ENCODE measurements at regions not wholly inside any gene's neighbourhood (a gene's known extent, or its start where the extent isn't known, plus 50 kb on each side); places are given as distances from the start of the nearest gene placed in this dataset.

DNA sequence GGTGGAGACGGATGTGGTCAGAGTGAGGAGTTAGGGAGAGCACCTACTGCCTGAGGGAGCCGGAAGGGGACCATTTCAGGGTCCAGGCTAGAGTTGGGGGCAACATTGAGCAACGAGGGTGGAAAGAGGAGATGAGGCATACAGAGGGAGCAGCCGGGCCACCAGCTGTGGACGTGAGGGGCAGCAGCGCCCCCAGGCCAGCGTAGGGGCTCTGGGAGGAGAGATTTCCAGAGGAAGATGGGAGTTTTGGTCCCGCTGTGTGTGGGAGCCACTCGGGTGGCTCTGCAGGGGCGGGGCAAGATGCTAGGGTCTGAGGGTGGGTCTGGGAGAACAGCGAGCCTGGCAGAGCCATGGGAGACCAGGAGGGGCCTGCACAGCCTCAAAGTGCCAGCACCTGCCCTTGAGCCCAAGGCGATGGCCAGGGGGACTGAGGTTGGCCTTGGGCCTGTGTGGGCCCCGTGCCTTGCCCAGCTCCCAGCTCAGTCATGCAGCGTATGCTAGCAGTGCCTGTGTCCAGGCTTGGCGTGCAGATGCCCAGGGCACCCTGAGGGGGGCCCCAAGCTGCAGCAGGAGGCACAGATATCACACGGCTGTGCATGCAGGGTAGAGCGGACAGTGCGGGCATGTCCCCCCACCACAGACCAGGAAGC, 80.5 kb upstream of the PPP1R26 start:
- H2AFZ ChIP-seq (ENCODE audit: low read length) = no peak overlapping the region
- no peak overlapping the region for H3K4me3 ChIP-seq (ENCODE audit: insufficient read depth, low read length)
- H3K27ac ChIP-seq (ENCODE audit: low read depth, low read length) = no peak overlapping the region
- TF ChIP-seq, protein P1, sequence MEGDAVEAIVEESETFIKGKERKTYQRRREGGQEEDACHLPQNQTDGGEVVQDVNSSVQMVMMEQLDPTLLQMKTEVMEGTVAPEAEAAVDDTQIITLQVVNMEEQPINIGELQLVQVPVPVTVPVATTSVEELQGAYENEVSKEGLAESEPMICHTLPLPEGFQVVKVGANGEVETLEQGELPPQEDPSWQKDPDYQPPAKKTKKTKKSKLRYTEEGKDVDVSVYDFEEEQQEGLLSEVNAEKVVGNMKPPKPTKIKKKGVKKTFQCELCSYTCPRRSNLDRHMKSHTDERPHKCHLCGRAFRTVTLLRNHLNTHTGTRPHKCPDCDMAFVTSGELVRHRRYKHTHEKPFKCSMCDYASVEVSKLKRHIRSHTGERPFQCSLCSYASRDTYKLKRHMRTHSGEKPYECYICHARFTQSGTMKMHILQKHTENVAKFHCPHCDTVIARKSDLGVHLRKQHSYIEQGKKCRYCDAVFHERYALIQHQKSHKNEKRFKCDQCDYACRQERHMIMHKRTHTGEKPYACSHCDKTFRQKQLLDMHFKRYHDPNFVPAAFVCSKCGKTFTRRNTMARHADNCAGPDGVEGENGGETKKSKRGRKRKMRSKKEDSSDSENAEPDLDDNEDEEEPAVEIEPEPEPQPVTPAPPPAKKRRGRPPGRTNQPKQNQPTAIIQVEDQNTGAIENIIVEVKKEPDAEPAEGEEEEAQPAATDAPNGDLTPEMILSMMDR (IDR thresholded peaks at IDR 0.05; ENCODE audit: extremely low read depth, low read depth, low read length) = no peak
- H3K4me1 ChIP-seq (ENCODE audit: insufficient read depth, low read length) = no peaks in the 10 kb centered on the region
- H3K36me3 ChIP-seq (ENCODE audit: insufficient read depth, low read length) = no peaks in the 10 kb centered on the region
- H3K79me2 ChIP-seq (ENCODE audit: insufficient read depth, low read length) = no peaks in the 10 kb centered on the region
- peaks cover 4% of the 10 kb centered on the region for H3K9me3 ChIP-seq (ENCODE audit: low read depth, low read length)
- H4K20me1 ChIP-seq (ENCODE audit: insufficient read depth, low read length) = no peaks in the 10 kb centered on the region
- DNase-seq (ENCODE audit: insufficient read length, low spot score, missing footprints) = no peak
- H3K27me3 ChIP-seq (ENCODE audit: insufficient read depth, low read length) = no peaks in the 10 kb centered on the region
- H3K4me2 ChIP-seq (ENCODE audit: insufficient read depth, low read length) = no peak overlapping the region

DNA sequence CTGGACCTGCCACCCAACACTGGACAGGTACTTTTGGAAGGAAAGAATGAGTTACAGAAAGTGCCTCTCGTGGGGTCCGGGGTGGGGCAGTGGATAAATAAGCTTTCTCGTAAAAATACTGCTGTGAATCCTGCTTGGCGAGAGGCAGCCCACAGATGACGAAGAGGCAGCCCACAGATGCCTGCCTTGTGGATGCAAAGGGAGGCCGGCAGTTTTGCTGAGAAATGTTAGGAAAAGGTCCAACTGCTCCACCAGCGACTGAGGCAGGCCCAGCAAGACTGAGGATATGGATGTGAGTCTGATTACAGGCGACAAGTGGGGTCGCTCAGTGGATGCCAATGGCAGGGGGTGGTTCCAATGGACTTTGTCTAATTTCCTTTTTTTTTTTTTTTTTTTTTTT, 79.1 kb upstream of the PPP1R26 start:
- H3K9me3 ChIP-seq (ENCODE audit: low read depth, low read length) = peaks cover 4% of the 10 kb centered on the region
- no peak for DNase-seq (ENCODE audit: insufficient read length, low spot score, missing footprints)
- H4K20me1 ChIP-seq (ENCODE audit: insufficient read depth, low read length) = no peaks in the 10 kb centered on the region
- no peak overlapping the region for H3K4me2 ChIP-seq (ENCODE audit: insufficient read depth, low read length)
- H3K79me2 ChIP-seq (ENCODE audit: insufficient read depth, low read length) = no peaks in the 10 kb centered on the region
- no peaks in the 10 kb centered on the region for H3K36me3 ChIP-seq (ENCODE audit: insufficient read depth, low read length)
- no peak overlapping the region for H2AFZ ChIP-seq (ENCODE audit: low read length)
- H3K27me3 ChIP-seq (ENCODE audit: insufficient read depth, low read length) = no peaks in the 10 kb centered on the region
- H3K4me1 ChIP-seq (ENCODE audit: insufficient read depth, low read length) = no peaks in the 10 kb centered on the region
- TF ChIP-seq, protein P1 (IDR thresholded peaks at IDR 0.05; ENCODE audit: extremely low read depth, low read depth, low read length) = no peak
- no peak overlapping the region for H3K27ac ChIP-seq (ENCODE audit: low read depth, low read length)
- no peak overlapping the region for H3K4me3 ChIP-seq (ENCODE audit: insufficient read depth, low read length)

DNA sequence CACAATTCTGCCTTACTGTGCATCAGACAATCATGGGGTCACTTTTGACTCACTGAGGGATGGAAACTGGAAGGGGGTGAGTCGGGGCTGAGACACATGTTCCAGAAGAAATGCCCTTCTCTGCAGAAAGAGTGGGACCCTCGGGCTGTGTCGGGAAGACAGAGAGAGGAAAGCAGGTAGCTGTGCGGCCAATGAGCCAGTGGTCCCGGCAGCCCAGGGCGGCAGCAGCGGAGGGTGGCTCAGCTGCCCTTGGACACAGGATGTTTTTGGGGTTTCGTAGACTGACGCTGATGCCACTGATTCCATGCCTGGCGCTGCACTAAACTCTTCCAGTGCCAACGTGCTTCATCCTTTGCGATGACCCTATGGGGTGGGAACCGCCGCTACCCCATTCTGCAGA, 78.4 kb upstream of the PPP1R26 start:
- Histone ChIP-seq H3K36me3 (ENCODE audit: insufficient read depth, low read length) (no peaks in the 10 kb centered on the region), H2AFZ (ENCODE audit: low read length) (no peak overlapping the region), H4K20me1 (ENCODE audit: insufficient read depth, low read length) (no peaks in the 10 kb centered on the region), H3K4me1 (ENCODE audit: insufficient read depth, low read length) (no peaks in the 10 kb centered on the region), H3K4me3 (ENCODE audit: insufficient read depth, low read length) (no peak overlapping the region), H3K27me3 (ENCODE audit: insufficient read depth, low read length) (no peaks in the 10 kb centered on the region), H3K79me2 (ENCODE audit: insufficient read depth, low read length) (no peaks in the 10 kb centered on the region), H3K4me2 (ENCODE audit: insufficient read depth, low read length) (no peak overlapping the region), H3K27ac (ENCODE audit: low read depth, low read length) (no peak overlapping the region), H3K9me3 (ENCODE audit: low read depth, low read length) (peaks cover 4% of the 10 kb centered on the region)
- no peak for DNase-seq (ENCODE audit: insufficient read length, low spot score, missing footprints)
- TF ChIP-seq, protein P1 (IDR thresholded peaks at IDR 0.05; ENCODE audit: extremely low read depth, low read depth, low read length) = no peak

DNA sequence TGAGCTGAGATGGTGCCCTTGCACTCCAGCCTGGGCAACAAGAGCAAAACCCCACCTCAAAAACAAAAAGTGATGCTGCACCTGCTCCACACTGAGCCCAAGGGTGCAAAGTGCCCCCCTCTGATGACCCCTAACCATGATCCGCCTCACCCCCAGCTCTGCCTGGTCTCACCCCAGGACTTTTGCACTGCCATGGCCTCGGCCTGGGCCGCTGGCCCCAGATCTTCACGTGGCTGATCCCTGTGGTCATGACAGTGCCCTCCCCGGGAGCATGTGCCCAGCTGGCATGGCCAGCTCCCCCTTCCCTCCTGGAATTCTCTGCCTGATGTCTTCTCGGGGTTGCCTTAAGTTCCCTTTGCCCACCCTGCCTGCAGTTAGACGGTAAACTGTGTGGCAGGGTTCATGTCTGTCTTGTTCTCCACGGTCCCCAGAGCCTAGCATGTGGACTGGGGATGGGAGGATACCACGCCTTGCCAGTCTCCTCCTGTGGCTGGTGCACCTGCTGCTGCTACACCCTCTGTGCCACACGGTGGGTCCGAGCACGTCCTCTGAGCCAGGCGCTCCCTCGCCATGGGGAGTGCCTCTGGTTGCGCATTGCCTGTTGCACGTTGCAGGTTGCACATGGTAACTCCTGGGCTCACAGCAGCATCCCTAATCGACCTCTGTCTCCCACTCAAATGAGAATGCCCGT, 77.4 kb upstream of the PPP1R26 start:
- Histone ChIP-seq H3K79me2 (ENCODE audit: insufficient read depth, low read length) (no peaks in the 10 kb centered on the region), H3K27ac (ENCODE audit: low read depth, low read length) (no peak overlapping the region), H3K27me3 (ENCODE audit: insufficient read depth, low read length) (no peaks in the 10 kb centered on the region), H2AFZ (ENCODE audit: low read length) (no peak overlapping the region), H4K20me1 (ENCODE audit: insufficient read depth, low read length) (no peaks in the 10 kb centered on the region), H3K9me3 (ENCODE audit: low read depth, low read length) (no peaks in the 10 kb centered on the region), H3K36me3 (ENCODE audit: insufficient read depth, low read length) (no peaks in the 10 kb centered on the region), H3K4me3 (ENCODE audit: insufficient read depth, low read length) (no peak overlapping the region), H3K4me1 (ENCODE audit: insufficient read depth, low read length) (no peaks in the 10 kb centered on the region), H3K4me2 (ENCODE audit: insufficient read depth, low read length) (no peak overlapping the region)
- TF ChIP-seq, protein P1 (IDR thresholded peaks at IDR 0.05; ENCODE audit: extremely low read depth, low read depth, low read length) = no peak
- DNase-seq (ENCODE audit: insufficient read length, low spot score, missing footprints) = peak; percentile 50
